ENCODE measurements at regions not wholly inside any gene's neighbourhood (a gene's known extent, or its start where the extent isn't known, plus 50 kb on each side); places are given as distances from the start of the nearest gene placed in this dataset.

Small RNA genes lying in the stretch of these regions (small RNA-seq; reads per million reads assigned to genes)
- 0 reads per million in 2 donors for gene AC106712.1
- 0 reads per million in 2 donors for gene RF00019
